Keratinocyte (primary cell): ENCODE measurements at regions not wholly inside any gene's neighbourhood (a gene's known extent, or its start where the extent isn't known, plus 50 kb on each side); places are given as distances from the start of the nearest gene placed in this dataset.

Experiments
- CTCF ChIP-seq, 3 experiments: IDR thresholded peaks in 1 of 3; conservative IDR thresholded peaks in 1 of 3; optimal IDR thresholded peaks in 1 of 3; 2 replicates in 2 of 3; 3 replicates in 1 of 3; pipeline versions ENCODE3 to v1.5.1; 2011; ENCODE audit warnings: low read length in 3 of 3, mild to moderate bottlenecking in 3 of 3, moderate library complexity in 2 of 3, control low read depth in 1 of 3, inconsistent platforms in 1 of 3; ENCODE audit not compliant: insufficient read depth in 2 of 3; ENCODE audit errors: extremely low read depth in 1 of 3
- EZH2 ChIP-seq: IDR thresholded peaks from one replicate; pipeline ENCODE4 v1.6.1; 2012; ENCODE audit warnings: inconsistent platforms, mild to moderate bottlenecking, low read length, moderate library complexity

DNA sequence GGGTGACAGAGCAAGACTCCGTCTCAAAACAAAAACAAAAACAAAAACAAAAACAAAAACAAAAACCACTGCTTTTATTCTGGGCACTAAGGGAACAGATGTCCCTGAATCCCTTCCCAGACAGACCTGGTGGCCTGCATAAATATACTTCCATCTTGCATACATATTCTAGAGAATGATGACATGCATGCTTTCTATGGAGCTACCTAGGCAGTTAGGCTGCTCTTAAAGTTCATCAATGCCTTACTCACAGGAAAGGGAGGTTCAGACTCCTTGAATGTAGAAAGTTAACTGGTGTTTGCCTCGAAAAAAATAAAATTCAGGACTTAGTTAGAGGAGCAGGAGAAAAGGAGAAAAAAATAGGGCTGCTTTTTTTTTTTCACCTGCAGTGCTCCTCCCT is 72.6 kb downstream of the C3orf38 start:
- TF ChIP-seq CTCF (optimal IDR thresholded peaks at IDR 0.05 in 1 of 3, IDR thresholded peaks at IDR 0.05 in 1 of 3, conservative IDR thresholded peaks at IDR 0.05 in 1 of 3; ENCODE audit: extremely low read depth in 1 of 3, insufficient read depth in 2 of 3, low read length in 3 of 3): no peak
- TF ChIP-seq EZH2: no peak
